NCI-H1092 (cell line): ENCODE measurements at regions not wholly inside any gene's neighbourhood (a gene's known extent, or its start where the extent isn't known, plus 50 kb on each side); places are given as distances from the start of the nearest gene placed in this dataset.
"Not testable (repeated sequence)": the region's sequence is repeated elsewhere in the genome, so short reads cannot be mapped to it uniquely, and the experiment has no call there.

Experiments used
- DNase-seq: peaks from one replicate; lab custom pipeline; 2025; lab: John Stamatoyannopoulos, UW

- no peak for DNase-seq
Measured at GRCh38 chr12:92272061-92272964, 126.7 kb upstream of the BTG1 start.

- no peak for DNase-seq
Measured at GRCh38 chr12:92271341-92271740, 125.7 kb upstream of the BTG1 start.

GRCh38 chr12:92270521-92270920, 124.9 kb upstream of the BTG1 start:
- DNase-seq = no peak

- DNase-seq = no peak
Measured at GRCh38 chr12:92268946-92269345, 123.3 kb upstream of the BTG1 start.

GRCh38 chr12:92261692-92262091, 116.0 kb upstream of the BTG1 start:
- DNase-seq = no peak

GRCh38 chr12:92261071-92261470, 115.4 kb upstream of the BTG1 start:
- DNase-seq = no peak

- no peak for DNase-seq
Measured at GRCh38 chr12:92259696-92260251, 114.1 kb upstream of the BTG1 start.

GRCh38 chr12:92259291-92259690, 113.6 kb upstream of the BTG1 start:
- DNase-seq = no peak

- DNase-seq = no peak
Measured at GRCh38 chr12:92257261-92257660, 111.6 kb upstream of the BTG1 start.

GRCh38 chr12:92255741-92256140, 110.1 kb upstream of the BTG1 start:
- no peak for DNase-seq

GRCh38 chr12:92253301-92253700, 107.7 kb upstream of the BTG1 start:
- no peak for DNase-seq

- no peak for DNase-seq
Measured at GRCh38 chr12:92248977-92249376, 103.3 kb upstream of the BTG1 start.

GRCh38 chr12:92244036-92244435, 98.4 kb upstream of the BTG1 start:
- DNase-seq = no peak

GRCh38 chr12:92242907-92243306, 97.3 kb upstream of the BTG1 start:
- DNase-seq = no peak

- DNase-seq = no peak
Measured at GRCh38 chr12:92237762-92238523, 92.3 kb upstream of the BTG1 start.

- DNase-seq = no peak
Measured at GRCh38 chr12:92237262-92237661, 91.6 kb upstream of the BTG1 start.

GRCh38 chr12:92235703-92236472, 90.2 kb upstream of the BTG1 start:
- no peak for DNase-seq

GRCh38 chr12:92234533-92234932, 88.9 kb upstream of the BTG1 start:
- DNase-seq = no peak

- no peak for DNase-seq
Measured at GRCh38 chr12:92233346-92234015, 87.8 kb upstream of the BTG1 start.

GRCh38 chr12:92232371-92232932, 86.8 kb upstream of the BTG1 start:
- not testable (repeated sequence) for DNase-seq

GRCh38 chr12:92231945-92232344, 86.3 kb upstream of the BTG1 start:
- not testable (repeated sequence) for DNase-seq
